ENCODE measurements at regions not wholly inside any gene's neighbourhood (a gene's known extent, or its start where the extent isn't known, plus 50 kb on each side); places are given as distances from the start of the nearest gene placed in this dataset.
"Not testable (repeated sequence)": the region's sequence is repeated elsewhere in the genome, so short reads cannot be mapped to it uniquely, and the experiment has no call there.

- H3K4me3 ChIP-seq (ENCODE audit: low read depth in 1 of 2, low read length in 2 of 2); H3K9me3 ChIP-seq (ENCODE audit: control insufficient read depth in 1 of 2, low read length in 2 of 2); H3K27ac ChIP-seq (ENCODE audit: low read length); H3K4me1 ChIP-seq (ENCODE audit: control insufficient read depth in 1 of 2, insufficient read depth in 2 of 2, low read length in 2 of 2); H3K36me3 ChIP-seq (ENCODE audit: control insufficient read depth in 1 of 2, insufficient read depth in 2 of 2, low read length in 2 of 2); H3K27me3 ChIP-seq (ENCODE audit: low read depth, low read length): not testable (repeated sequence)
Observed at GRCh38 chr7:153766926-153767325, 285.3 kb upstream of the DPP6 start.

GRCh38 chr7:153772966-153773365, 279.2 kb upstream of the DPP6 start:
- Histone ChIP-seq H3K4me3 (ENCODE audit: low read depth in 1 of 2, low read length in 2 of 2) (no peak overlapping the region), H3K9me3 (ENCODE audit: control insufficient read depth in 1 of 2, low read length in 2 of 2) (no peaks in the 10 kb centered on the region), H3K27ac (ENCODE audit: low read length) (no peak overlapping the region), H3K36me3 (ENCODE audit: control insufficient read depth in 1 of 2, insufficient read depth in 2 of 2, low read length in 2 of 2) (no peaks in the 10 kb centered on the region), H3K27me3 (ENCODE audit: low read depth, low read length) (no peaks in the 10 kb centered on the region), H3K4me1 (ENCODE audit: control insufficient read depth in 1 of 2, insufficient read depth in 2 of 2, low read length in 2 of 2) (no peaks in the 10 kb centered on the region)

DNA sequence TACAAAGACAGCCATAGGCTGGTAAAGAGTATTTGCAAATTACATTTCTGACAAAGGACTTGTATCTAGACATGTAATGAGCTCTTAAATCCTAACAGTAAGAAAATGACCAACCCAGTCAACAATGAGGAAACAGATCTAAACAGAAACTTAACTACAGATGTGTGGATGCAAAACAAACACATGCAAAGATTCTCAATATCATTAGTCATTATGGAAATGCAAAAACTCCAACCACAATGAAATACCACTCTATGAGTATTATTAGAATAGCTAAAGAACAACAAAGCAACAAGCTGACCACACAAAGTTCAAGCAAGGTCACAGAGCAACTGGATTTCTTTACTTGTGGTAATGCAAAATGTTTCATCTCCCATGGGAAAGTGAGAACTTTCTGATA, 275.3 kb upstream of the DPP6 start:
- not testable (repeated sequence) for H3K27me3 ChIP-seq (ENCODE audit: low read depth, low read length); H3K4me1 ChIP-seq (ENCODE audit: control insufficient read depth in 1 of 2, insufficient read depth in 2 of 2, low read length in 2 of 2); H3K27ac ChIP-seq (ENCODE audit: low read length); H3K36me3 ChIP-seq (ENCODE audit: control insufficient read depth in 1 of 2, insufficient read depth in 2 of 2, low read length in 2 of 2); H3K9me3 ChIP-seq (ENCODE audit: control insufficient read depth in 1 of 2, low read length in 2 of 2); H3K4me3 ChIP-seq (ENCODE audit: low read depth in 1 of 2, low read length in 2 of 2)

- not testable (repeated sequence) for H3K27ac ChIP-seq (ENCODE audit: low read length); H3K36me3 ChIP-seq (ENCODE audit: control insufficient read depth in 1 of 2, insufficient read depth in 2 of 2, low read length in 2 of 2); H3K27me3 ChIP-seq (ENCODE audit: low read depth, low read length); H3K4me1 ChIP-seq (ENCODE audit: control insufficient read depth in 1 of 2, insufficient read depth in 2 of 2, low read length in 2 of 2); H3K4me3 ChIP-seq (ENCODE audit: low read depth in 1 of 2, low read length in 2 of 2); H3K9me3 ChIP-seq (ENCODE audit: control insufficient read depth in 1 of 2, low read length in 2 of 2)
Observed at GRCh38 chr7:153797363-153797762, 254.8 kb upstream of the DPP6 start.

GRCh38 chr7:153808117-153808516, 244.1 kb upstream of the DPP6 start:
- Histone ChIP-seq H3K9me3 (ENCODE audit: control insufficient read depth in 1 of 2, low read length in 2 of 2) (no peaks in the 10 kb centered on the region), H3K27ac (ENCODE audit: low read length) (no peak overlapping the region), H3K4me1 (ENCODE audit: control insufficient read depth in 1 of 2, insufficient read depth in 2 of 2, low read length in 2 of 2) (no peaks in the 10 kb centered on the region), H3K27me3 (ENCODE audit: low read depth, low read length) (no peaks in the 10 kb centered on the region), H3K4me3 (ENCODE audit: low read depth in 1 of 2, low read length in 2 of 2) (no peak overlapping the region), H3K36me3 (ENCODE audit: control insufficient read depth in 1 of 2, insufficient read depth in 2 of 2, low read length in 2 of 2) (no peaks in the 10 kb centered on the region)

DNA sequence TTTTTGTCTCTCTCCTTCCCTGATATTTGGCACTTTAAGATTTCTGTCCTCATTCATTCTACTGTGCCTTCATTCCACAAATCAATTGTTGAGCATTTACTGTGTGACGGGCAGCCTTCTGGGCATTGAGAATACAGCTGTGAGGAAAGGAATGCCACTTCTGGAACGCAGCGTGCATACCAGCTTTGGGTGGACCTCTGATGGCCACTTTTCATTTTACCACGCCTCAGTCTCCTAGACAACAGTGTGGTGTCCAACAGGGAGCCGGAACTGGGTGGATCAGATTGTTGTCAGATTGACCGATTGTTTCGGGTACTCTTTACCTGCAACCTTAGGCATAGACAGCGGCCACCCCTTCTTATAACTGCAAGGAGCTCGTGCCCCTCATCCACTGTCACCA, 222.7 kb upstream of the DPP6 start:
- peaks cover 0 to 2% of the 10 kb centered on the region in 2 donors for H3K4me1 ChIP-seq (ENCODE audit: control insufficient read depth in 1 of 2, insufficient read depth in 2 of 2, low read length in 2 of 2)
- no peaks in the 10 kb centered on the region for H3K27me3 ChIP-seq (ENCODE audit: low read depth, low read length)
- H3K36me3 ChIP-seq (ENCODE audit: control insufficient read depth in 1 of 2, insufficient read depth in 2 of 2, low read length in 2 of 2), result no peaks in the 10 kb centered on the region
- H3K4me3 ChIP-seq (ENCODE audit: low read depth in 1 of 2, low read length in 2 of 2), result no peak overlapping the region
- no peaks in the 10 kb centered on the region for H3K9me3 ChIP-seq (ENCODE audit: control insufficient read depth in 1 of 2, low read length in 2 of 2)
- H3K27ac ChIP-seq (ENCODE audit: low read length), result no peak overlapping the region

- Histone ChIP-seq H3K27ac (ENCODE audit: low read length) (no peak overlapping the region), H3K4me3 (ENCODE audit: low read depth in 1 of 2, low read length in 2 of 2) (no peak overlapping the region), H3K27me3 (ENCODE audit: low read depth, low read length) (no peaks in the 10 kb centered on the region), H3K9me3 (ENCODE audit: control insufficient read depth in 1 of 2, low read length in 2 of 2) (no peaks in the 10 kb centered on the region), H3K36me3 (ENCODE audit: control insufficient read depth in 1 of 2, insufficient read depth in 2 of 2, low read length in 2 of 2) (no peaks in the 10 kb centered on the region), H3K4me1 (ENCODE audit: control insufficient read depth in 1 of 2, insufficient read depth in 2 of 2, low read length in 2 of 2) (peaks cover 0 to 18% of the 10 kb centered on the region in 2 donors)
Observed at GRCh38 chr7:153832160-153832559, 220.0 kb upstream of the DPP6 start.

- Histone ChIP-seq H3K27me3 (ENCODE audit: low read depth, low read length) (no peaks in the 10 kb centered on the region), H3K27ac (ENCODE audit: low read length) (no peak overlapping the region), H3K4me3 (ENCODE audit: low read depth in 1 of 2, low read length in 2 of 2) (no peak overlapping the region), H3K36me3 (ENCODE audit: control insufficient read depth in 1 of 2, insufficient read depth in 2 of 2, low read length in 2 of 2) (no peaks in the 10 kb centered on the region), H3K4me1 (ENCODE audit: control insufficient read depth in 1 of 2, insufficient read depth in 2 of 2, low read length in 2 of 2) (peaks cover 0 to 18% of the 10 kb centered on the region in 2 donors), H3K9me3 (ENCODE audit: control insufficient read depth in 1 of 2, low read length in 2 of 2) (no peaks in the 10 kb centered on the region)
Observed at GRCh38 chr7:153835103-153835502, 217.1 kb upstream of the DPP6 start.

DNA sequence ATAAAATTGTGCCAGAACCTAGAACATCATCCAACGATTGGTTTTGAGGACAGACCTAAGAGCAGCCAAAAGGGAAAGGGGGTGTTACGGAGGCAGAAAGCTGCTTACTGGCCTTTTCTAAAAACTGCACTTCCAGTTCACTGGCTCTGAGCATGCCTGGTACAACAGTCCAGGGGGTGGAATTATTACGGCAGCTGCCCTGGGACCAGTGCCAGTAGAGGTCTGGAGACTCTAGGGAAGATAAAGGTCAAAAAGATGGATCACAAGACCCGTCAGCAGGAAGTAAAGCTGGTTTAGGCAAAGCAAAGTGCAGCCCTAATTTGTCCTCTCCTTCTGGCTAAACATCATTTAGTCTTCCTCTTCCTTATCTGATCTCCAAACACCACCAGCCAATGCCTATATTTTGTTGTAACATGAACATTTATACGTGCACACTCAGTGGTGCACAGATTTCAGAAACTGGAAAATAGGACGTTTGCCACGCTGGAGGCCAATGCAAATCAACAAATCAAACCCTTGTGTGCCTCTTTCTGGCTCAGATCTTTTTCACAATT, 216.4 kb upstream of the DPP6 start:
- Histone ChIP-seq H3K4me1 (ENCODE audit: control insufficient read depth in 1 of 2, insufficient read depth in 2 of 2, low read length in 2 of 2) (peaks cover 0 to 18% of the 10 kb centered on the region in 2 donors), H3K9me3 (ENCODE audit: control insufficient read depth in 1 of 2, low read length in 2 of 2) (no peaks in the 10 kb centered on the region), H3K27me3 (ENCODE audit: low read depth, low read length) (no peaks in the 10 kb centered on the region), H3K27ac (ENCODE audit: low read length) (no peak overlapping the region), H3K36me3 (ENCODE audit: control insufficient read depth in 1 of 2, insufficient read depth in 2 of 2, low read length in 2 of 2) (no peaks in the 10 kb centered on the region), H3K4me3 (ENCODE audit: low read depth in 1 of 2, low read length in 2 of 2) (no peak overlapping the region)

DNA sequence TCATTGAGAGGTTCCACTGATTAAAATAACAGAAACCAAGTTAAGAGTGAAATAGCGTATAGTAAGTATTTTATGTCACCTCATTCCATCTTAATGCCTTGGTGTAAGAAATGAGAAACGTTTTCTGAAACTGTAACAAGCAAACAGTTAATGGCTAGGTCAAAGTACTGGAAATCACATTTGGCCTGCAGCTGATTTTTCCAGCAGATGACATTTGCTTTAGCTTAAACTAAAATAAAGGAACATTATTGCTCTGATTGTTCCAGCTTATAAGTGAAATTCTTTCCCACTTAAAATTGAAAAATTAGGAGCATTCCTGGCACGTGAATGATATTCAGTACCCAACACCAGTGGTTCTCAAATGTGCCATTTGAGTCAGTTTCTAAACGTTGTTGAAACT, 213.6 kb upstream of the DPP6 start:
- H3K4me1 ChIP-seq (ENCODE audit: control insufficient read depth in 1 of 2, insufficient read depth in 2 of 2, low read length in 2 of 2), result peaks cover 0 to 18% of the 10 kb centered on the region in 2 donors
- no peak overlapping the region for H3K27ac ChIP-seq (ENCODE audit: low read length)
- H3K27me3 ChIP-seq (ENCODE audit: low read depth, low read length), result no peaks in the 10 kb centered on the region
- H3K4me3 ChIP-seq (ENCODE audit: low read depth in 1 of 2, low read length in 2 of 2), result no peak overlapping the region
- no peaks in the 10 kb centered on the region for H3K9me3 ChIP-seq (ENCODE audit: control insufficient read depth in 1 of 2, low read length in 2 of 2)
- no peaks in the 10 kb centered on the region for H3K36me3 ChIP-seq (ENCODE audit: control insufficient read depth in 1 of 2, insufficient read depth in 2 of 2, low read length in 2 of 2)

GRCh38 chr7:153840861-153841260, 211.3 kb upstream of the DPP6 start:
- no peak overlapping the region for H3K27ac ChIP-seq (ENCODE audit: low read length)
- no peak overlapping the region for H3K4me3 ChIP-seq (ENCODE audit: low read depth in 1 of 2, low read length in 2 of 2)
- peaks cover 0 to 3% of the 10 kb centered on the region in 2 donors for H3K4me1 ChIP-seq (ENCODE audit: control insufficient read depth in 1 of 2, insufficient read depth in 2 of 2, low read length in 2 of 2)
- no peaks in the 10 kb centered on the region for H3K27me3 ChIP-seq (ENCODE audit: low read depth, low read length)
- H3K9me3 ChIP-seq (ENCODE audit: control insufficient read depth in 1 of 2, low read length in 2 of 2), result no peaks in the 10 kb centered on the region
- no peaks in the 10 kb centered on the region for H3K36me3 ChIP-seq (ENCODE audit: control insufficient read depth in 1 of 2, insufficient read depth in 2 of 2, low read length in 2 of 2)

DNA sequence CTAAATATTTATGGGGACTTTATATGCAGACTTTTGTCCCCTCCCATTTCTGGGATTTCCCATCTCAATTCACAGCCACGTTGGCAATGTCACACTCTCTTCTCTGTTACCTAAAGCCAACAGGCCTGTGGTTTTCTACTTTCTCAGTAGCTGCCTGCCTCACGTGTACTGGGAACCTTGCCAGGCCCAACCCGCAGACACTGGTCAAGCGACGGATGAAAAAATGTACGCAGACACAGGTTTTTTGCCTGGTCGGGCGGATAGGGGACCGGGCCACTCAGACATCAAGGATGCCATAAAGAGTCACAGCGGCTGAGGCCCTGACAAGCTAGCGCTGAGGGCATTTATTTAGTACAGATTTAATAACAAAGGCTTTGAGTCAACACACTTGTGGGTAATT, 204.4 kb upstream of the DPP6 start:
- Histone ChIP-seq H3K4me1 (ENCODE audit: control insufficient read depth in 1 of 2, insufficient read depth in 2 of 2, low read length in 2 of 2) (no peaks in the 10 kb centered on the region), H3K27me3 (ENCODE audit: low read depth, low read length) (no peaks in the 10 kb centered on the region), H3K4me3 (ENCODE audit: low read depth in 1 of 2, low read length in 2 of 2) (no peak overlapping the region), H3K27ac (ENCODE audit: low read length) (no peak overlapping the region), H3K36me3 (ENCODE audit: control insufficient read depth in 1 of 2, insufficient read depth in 2 of 2, low read length in 2 of 2) (no peaks in the 10 kb centered on the region), H3K9me3 (ENCODE audit: control insufficient read depth in 1 of 2, low read length in 2 of 2) (peaks cover 0 to 2% of the 10 kb centered on the region in 2 donors)

All from muscle layer of duodenum (tissue), 2 donors.